ENCODE measurements at regions not wholly inside any gene's neighbourhood (a gene's known extent, or its start where the extent isn't known, plus 50 kb on each side); places are given as distances from the start of the nearest gene placed in this dataset.

DNA sequence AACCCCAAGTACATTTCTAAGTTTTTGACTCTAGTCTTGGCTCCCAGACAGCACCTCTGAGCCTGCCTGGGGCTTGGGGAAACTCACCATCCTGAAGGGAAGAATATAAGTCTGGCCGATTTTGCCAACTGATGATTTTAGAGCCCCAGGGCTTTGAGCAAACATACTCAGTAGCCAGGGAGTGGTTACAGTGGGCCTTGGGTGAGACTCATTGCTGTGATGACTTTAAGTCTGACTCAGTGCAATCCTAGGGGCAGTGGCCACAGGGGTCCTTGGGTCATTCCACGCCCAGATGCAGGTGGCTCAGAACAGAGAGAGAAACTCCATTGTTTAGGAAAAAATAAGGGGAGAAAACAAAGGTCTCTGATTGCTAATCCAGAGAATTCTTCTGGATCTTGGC lies 312.0 kb upstream of the EDIL3 start:
- TF ChIP-seq, protein P1, sequence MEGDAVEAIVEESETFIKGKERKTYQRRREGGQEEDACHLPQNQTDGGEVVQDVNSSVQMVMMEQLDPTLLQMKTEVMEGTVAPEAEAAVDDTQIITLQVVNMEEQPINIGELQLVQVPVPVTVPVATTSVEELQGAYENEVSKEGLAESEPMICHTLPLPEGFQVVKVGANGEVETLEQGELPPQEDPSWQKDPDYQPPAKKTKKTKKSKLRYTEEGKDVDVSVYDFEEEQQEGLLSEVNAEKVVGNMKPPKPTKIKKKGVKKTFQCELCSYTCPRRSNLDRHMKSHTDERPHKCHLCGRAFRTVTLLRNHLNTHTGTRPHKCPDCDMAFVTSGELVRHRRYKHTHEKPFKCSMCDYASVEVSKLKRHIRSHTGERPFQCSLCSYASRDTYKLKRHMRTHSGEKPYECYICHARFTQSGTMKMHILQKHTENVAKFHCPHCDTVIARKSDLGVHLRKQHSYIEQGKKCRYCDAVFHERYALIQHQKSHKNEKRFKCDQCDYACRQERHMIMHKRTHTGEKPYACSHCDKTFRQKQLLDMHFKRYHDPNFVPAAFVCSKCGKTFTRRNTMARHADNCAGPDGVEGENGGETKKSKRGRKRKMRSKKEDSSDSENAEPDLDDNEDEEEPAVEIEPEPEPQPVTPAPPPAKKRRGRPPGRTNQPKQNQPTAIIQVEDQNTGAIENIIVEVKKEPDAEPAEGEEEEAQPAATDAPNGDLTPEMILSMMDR (IDR thresholded peaks at IDR 0.05; ENCODE audit: insufficient read depth, low read depth, low read length) = no peak
- TF ChIP-seq EZH2 (IDR thresholded peaks at IDR 0.05; ENCODE audit: insufficient read depth, low read length) = no peak
